Panc1 (cell line): ENCODE measurements at regions not wholly inside any gene's neighbourhood (a gene's known extent, or its start where the extent isn't known, plus 50 kb on each side); places are given as distances from the start of the nearest gene placed in this dataset.

ENCODE experiments used
- ATAC-seq: fragments of 200-7000 bp; cut with Tn5 transposase; 2 replicates; pipeline ENCODE4 v1.9.1; 2020; ENCODE audit warnings: mild to moderate bottlenecking, moderate library complexity
- BruUV-seq: library from RNA; stranded (reverse); fragments of 400-500 nt; replicated peaks from 2 replicates; lab custom pipeline; 2021; lab: Mats Ljungman, UMichigan
- CTCF ChIA-PET: fragments of 300-600 bp; sonication (Branson Sonifier 250); formaldehyde crosslinking; loops from one replicate; lab custom pipeline; 2022; ENCODE audit warnings: antibody characterized with exemption; lab: Charles Lee
- POLR2A ChIA-PET: fragments of 300-600 bp; sonication (Branson Sonifier 250); formaldehyde crosslinking; loops from one replicate; lab custom pipeline; 2022; ENCODE audit warnings: antibody characterized with exemption; lab: Charles Lee
- DNase-seq: peaks from one replicate; pipeline ENCODE4 v3.0.0-alpha.2; 2010; ENCODE audit warnings: low read depth, low spot score
- H3K27ac ChIP-seq: 2 replicates; pipeline ENCODE4 v1.5.1; 2011; ENCODE audit warnings: mild to moderate bottlenecking, low read length, inconsistent platforms
- H3K27me3 ChIP-seq: fragments of 200-500 bp; sonication (Bioruptor generic); 2 replicates; pipeline ENCODE4 v1.6.0; 2014; ENCODE audit warnings: low read length, inconsistent platforms; ENCODE audit not compliant: control insufficient read depth, insufficient read depth
- H3K36me3 ChIP-seq: fragments of 200-500 bp; sonication (Bioruptor generic); 2 replicates; pipeline ENCODE4 v1.5.1; 2014; ENCODE audit warnings: inconsistent platforms, mild to moderate bottlenecking, low read length, moderate library complexity; ENCODE audit not compliant: control insufficient read depth, insufficient read depth
- H3K4me1 ChIP-seq: 2 replicates; pipeline ENCODE4 v1.5.1; 2011; ENCODE audit warnings: inconsistent platforms, mild to moderate bottlenecking, low read length, moderate library complexity; ENCODE audit not compliant: control insufficient read depth, insufficient read depth
- H3K4me3 ChIP-seq, 2 experiments: 2 replicates each; pipeline ENCODE4 v1.5.1; 2011 to 2012; ENCODE audit warnings: low read depth in 2 of 2, low read length in 2 of 2, mild to moderate bottlenecking in 2 of 2, inconsistent platforms in 1 of 2, moderate library complexity in 1 of 2
- H3K9me3 ChIP-seq: fragments of 200-500 bp; sonication (Bioruptor generic); 2 replicates; pipeline ENCODE4 v1.5.1; 2014; ENCODE audit warnings: low read depth, mild to moderate bottlenecking, inconsistent platforms, low read length, moderate library complexity; ENCODE audit not compliant: control insufficient read depth, insufficient read depth
- CTCF ChIP-seq: fragments of 450-650 bp; IDR thresholded peaks from 2 replicates; pipeline ENCODE4 v1.5.1; 2017; ENCODE audit warnings: mild to moderate bottlenecking
- POLR2AphosphoS5 ChIP-seq: IDR thresholded peaks from 2 replicates; pipeline ENCODE4 v1.6.1; 2012; ENCODE audit warnings: mild to moderate bottlenecking, low read depth, low read length, moderate library complexity
- REST ChIP-seq, 2 experiments: IDR thresholded peaks; 2 replicates each; pipeline ENCODE4 v1.6.1; 2011 to 2012; ENCODE audit warnings: low read depth in 2 of 2, control low read depth in 1 of 2, low read length in 1 of 2, mild to moderate bottlenecking in 1 of 2, moderate library complexity in 1 of 2; ENCODE audit not compliant: insufficient read depth in 1 of 2
- SIN3A ChIP-seq: IDR thresholded peaks from 2 replicates; pipeline ENCODE4 v1.6.1; 2012; ENCODE audit warnings: low read depth, mild to moderate bottlenecking, low read length, moderate library complexity, borderline replicate concordance; ENCODE audit not compliant: insufficient read depth
- TCF7L2 ChIP-seq: IDR thresholded peaks from 2 replicates; pipeline ENCODE4 v1.6.1; 2011; ENCODE audit warnings: mild to moderate bottlenecking, low read depth, low read length, inconsistent platforms
- in situ Hi-C: cut with HindIII; loops from 2 replicates; pipeline ENCODE4 v1.10.0; 2016; ENCODE audit warnings: low sequenced_read_pairs, low pct_unique_long_range_greater_than_20kb
- intact Hi-C: fragments of 100-400 bp; cut with micrococcal nuclease; formaldehyde crosslinking; loops from one replicate; pipeline ENCODE4 v1.10.0; 2022; ENCODE audit not compliant: unreplicated experiment

- CTCF ChIA-PET, result no interaction called here
- ATAC-seq, result no peak
- BruUV-seq, result no TSS peak
Measured at GRCh38 chr12:125412506-125412905, 347.3 kb downstream of the AACS start.

GRCh38 chr12:125417446-125417845 lies 352.2 kb downstream of the AACS start:
- BruUV-seq, result no TSS peak
- Histone ChIP-seq H3K36me3 (no peaks in the 10 kb centered on the region), H3K27me3 (peaks cover 7% of the 10 kb centered on the region), H3K27ac (no peak overlapping the region), H3K4me1 (no peaks in the 10 kb centered on the region), H3K4me3 (no peak overlapping the region), H3K9me3 (no peaks in the 10 kb centered on the region)
- in situ Hi-C loops, result no loop called here
- ATAC-seq, result no peak
- DNase-seq, result no peak
- ChIA-PET CTCF (no interaction called here), POLR2A (no interaction called here)
- intact Hi-C loops, result no loop called here
- TF ChIP-seq TCF7L2 (no peak), SIN3A (no peak), CTCF (no peak), POLR2AphosphoS5 (no peak), REST (IDR thresholded peaks at IDR 0.05; ENCODE audit: insufficient read depth in 1 of 2, low read depth in 2 of 2, low read length in 1 of 2) (no peak)

More at GRCh38 chr12:125412506-125412905, 347.3 kb downstream of the AACS start:
- intact Hi-C loops (no loop called here), in situ Hi-C loops (no loop called here)
- no peaks in the 10 kb centered on the region for H3K9me3 ChIP-seq
- H3K36me3 ChIP-seq, result no peaks in the 10 kb centered on the region
- POLR2A ChIA-PET, result no interaction called here
- peaks cover 5% of the 10 kb centered on the region; the same call in 1 of the 2 replicates for H3K27me3 ChIP-seq
- TF ChIP-seq POLR2AphosphoS5 (no peak), REST (IDR thresholded peaks at IDR 0.05; ENCODE audit: insufficient read depth in 1 of 2, low read depth in 2 of 2, low read length in 1 of 2) (no peak), SIN3A (no peak), TCF7L2 (no peak), CTCF (no peak)
- no peaks in the 10 kb centered on the region for H3K4me1 ChIP-seq
- no peak for DNase-seq
- H3K4me3 ChIP-seq, result no peak overlapping the region
- H3K27ac ChIP-seq, result no peak overlapping the region
